ENCODE measurements at regions not wholly inside any gene's neighbourhood (a gene's known extent, or its start where the extent isn't known, plus 50 kb on each side); places are given as distances from the start of the nearest gene placed in this dataset.

DNA sequence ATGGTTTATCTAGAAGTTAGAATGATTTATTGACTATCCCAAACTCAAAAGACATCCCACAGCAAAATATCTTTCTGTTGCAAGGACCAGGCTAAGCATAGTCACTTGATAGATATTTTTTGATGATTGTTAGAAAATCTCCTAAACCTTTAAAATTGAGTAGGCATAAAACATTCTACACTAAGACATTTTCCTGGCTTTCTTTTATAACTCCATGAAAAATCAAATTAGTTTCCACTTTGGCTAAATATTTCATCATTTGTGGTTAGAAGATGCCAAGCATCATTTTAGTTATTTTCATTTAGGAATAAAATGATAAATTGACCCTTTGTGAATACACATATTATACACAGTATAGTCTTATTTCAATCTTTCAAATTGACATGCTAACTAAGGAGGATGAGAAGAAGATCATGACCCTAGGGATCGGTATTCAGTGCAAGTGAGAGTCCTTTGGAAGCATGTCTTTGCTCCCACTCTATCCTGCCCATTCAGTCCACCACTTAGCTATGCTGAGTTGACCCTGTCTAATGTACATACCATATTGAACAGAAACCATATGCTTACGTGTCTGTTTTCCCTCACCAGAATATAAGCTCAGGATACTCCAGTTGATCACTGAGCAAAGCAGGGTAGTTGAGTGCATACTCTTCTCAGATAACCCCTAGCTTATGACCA, 136.6 kb upstream of the OTUD4 start:
- TF ChIP-seq, protein P1, sequence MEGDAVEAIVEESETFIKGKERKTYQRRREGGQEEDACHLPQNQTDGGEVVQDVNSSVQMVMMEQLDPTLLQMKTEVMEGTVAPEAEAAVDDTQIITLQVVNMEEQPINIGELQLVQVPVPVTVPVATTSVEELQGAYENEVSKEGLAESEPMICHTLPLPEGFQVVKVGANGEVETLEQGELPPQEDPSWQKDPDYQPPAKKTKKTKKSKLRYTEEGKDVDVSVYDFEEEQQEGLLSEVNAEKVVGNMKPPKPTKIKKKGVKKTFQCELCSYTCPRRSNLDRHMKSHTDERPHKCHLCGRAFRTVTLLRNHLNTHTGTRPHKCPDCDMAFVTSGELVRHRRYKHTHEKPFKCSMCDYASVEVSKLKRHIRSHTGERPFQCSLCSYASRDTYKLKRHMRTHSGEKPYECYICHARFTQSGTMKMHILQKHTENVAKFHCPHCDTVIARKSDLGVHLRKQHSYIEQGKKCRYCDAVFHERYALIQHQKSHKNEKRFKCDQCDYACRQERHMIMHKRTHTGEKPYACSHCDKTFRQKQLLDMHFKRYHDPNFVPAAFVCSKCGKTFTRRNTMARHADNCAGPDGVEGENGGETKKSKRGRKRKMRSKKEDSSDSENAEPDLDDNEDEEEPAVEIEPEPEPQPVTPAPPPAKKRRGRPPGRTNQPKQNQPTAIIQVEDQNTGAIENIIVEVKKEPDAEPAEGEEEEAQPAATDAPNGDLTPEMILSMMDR (IDR thresholded peaks at IDR 0.05) = no peak
- no peak for TF ChIP-seq POLR2A (IDR thresholded peaks at IDR 0.05)
